Stomach (tissue), 8 donors: ENCODE measurements at regions not wholly inside any gene's neighbourhood (a gene's known extent, or its start where the extent isn't known, plus 50 kb on each side); places are given as distances from the start of the nearest gene placed in this dataset.

Experiments used
- DNase-seq, 2 donors: peaks; one replicate each; pipeline versions ENCODE4 v3.0.0 to v3.0.0-alpha.2; 2013 to 2019
- H3K27ac ChIP-seq, 5 donors: fragments of 200-600 bp in 4 of 5; sonication (generic) in 4 of 5; one replicate each; pipeline ENCODE4 v1.5.1; 2013 to 2019; ENCODE audit warnings: mild to moderate bottlenecking in 1 of 5, moderate library complexity in 1 of 5
- H3K27me3 ChIP-seq, 3 donors: fragments of 200-600 bp; sonication (generic); one replicate each; pipeline ENCODE4 v1.5.1; 2017 to 2019; ENCODE audit warnings: mixed run types in 1 of 3
- H3K36me3 ChIP-seq, 4 donors: fragments of 200-600 bp; sonication (generic); 1 replicate in 3 of 4; 2 replicates in 1 of 4; pipeline ENCODE4 v1.5.1; 2016 to 2019
- H3K4me1 ChIP-seq, 4 donors: fragments of 200-600 bp; sonication (generic); one replicate each; pipeline ENCODE4 v1.5.1; 2016 to 2019
- H3K4me3 ChIP-seq, 4 donors: fragments of 200-600 bp; sonication (generic) in 3 of 4; one replicate each; pipeline ENCODE4 v1.5.1; 2016 to 2019; ENCODE audit warnings: mild to moderate bottlenecking in 1 of 4
- H3K9me3 ChIP-seq, 4 donors: fragments of 200-600 bp; sonication (generic); one replicate each; pipeline ENCODE4 v1.5.1; 2016 to 2019
- EP300 ChIP-seq: sonication (generic); formaldehyde crosslinking; IDR thresholded peaks from one replicate; pipeline ENCODE4 v1.6.1; 2017; ENCODE audit warnings: antibody characterized with exemption
- POLR2A ChIP-seq, 4 donors: fragments of 450-650 bp; IDR thresholded peaks; one replicate each; pipeline ENCODE4 v1.6.1; 2016; ENCODE audit warnings: antibody characterized with exemption in 4 of 4, control low read depth in 2 of 4, mild to moderate bottlenecking in 1 of 4, moderate library complexity in 1 of 4
- POLR2AphosphoS5 ChIP-seq, 3 donors: sonication (generic); formaldehyde crosslinking; IDR thresholded peaks; one replicate each; pipeline ENCODE4 v1.6.1; 2016; ENCODE audit warnings: antibody characterized with exemption in 3 of 3
- WGBS, 5 donors: extraction: QIAGEN DNeasy Blood & Tissue Kit in 3 of 5; methylation state at CpG; one replicate each; pipeline versions ENCODE4 v1.1.5 to v1.1.7; 2013 to 2018; 5-methylcytosine and 5-hydroxymethylcytosine counted together
- intact Hi-C: fragments of 100-400 bp; cut with DNase I; formaldehyde crosslinking; loops from one replicate; pipeline ENCODE4 v1.15.1; 2023; ENCODE audit warnings: low total_unique reads
- TF ChIP-seq, protein P1 (sequence below), 7 experiments: fragments of 450-650 bp in 4 of 7; fragments of 200-600 bp in 3 of 7; sonication (generic) in 3 of 7; IDR thresholded peaks; one replicate each; pipeline ENCODE4 v1.5.1; 2016 to 2019; ENCODE audit warnings: antibody characterized with exemption in 7 of 7, control low read depth in 2 of 7, mild to moderate bottlenecking in 1 of 7
- donor health status: healthy with polysubstance abuse.
- donor health status: Bipolar disorder and iron deficiency.
- donor health status: healthy.

DNA sequence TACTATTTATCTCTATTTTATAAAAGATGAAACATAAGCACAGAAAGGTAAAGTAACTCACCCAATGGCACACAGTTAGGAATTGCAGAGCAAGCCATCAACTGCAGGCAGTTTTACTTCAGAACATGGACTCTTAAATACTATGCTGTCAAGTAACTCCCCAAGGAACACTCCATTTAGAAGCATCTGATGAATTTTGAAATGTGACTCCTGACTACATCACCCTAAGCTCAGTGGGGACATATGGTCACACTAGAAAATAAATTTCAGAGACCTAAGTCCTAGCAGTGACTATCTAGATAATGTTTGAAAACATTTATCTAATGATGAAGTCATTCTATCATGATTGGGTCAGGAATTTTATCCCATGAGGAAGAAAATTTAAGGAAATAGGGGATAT is 272.8 kb upstream of the ARRDC4 start:
- Histone ChIP-seq H3K36me3 (no peaks in the 10 kb centered on the region), H3K9me3 (no peaks in the 10 kb centered on the region), H3K27ac (no peak overlapping the region), H3K27me3 (no peaks in the 10 kb centered on the region), H3K4me1 (no peaks in the 10 kb centered on the region), H3K4me3 (no peak overlapping the region)
- DNase-seq: no peak
- TF ChIP-seq POLR2AphosphoS5 (IDR thresholded peaks at IDR 0.05): no peak
- TF ChIP-seq, protein P1, sequence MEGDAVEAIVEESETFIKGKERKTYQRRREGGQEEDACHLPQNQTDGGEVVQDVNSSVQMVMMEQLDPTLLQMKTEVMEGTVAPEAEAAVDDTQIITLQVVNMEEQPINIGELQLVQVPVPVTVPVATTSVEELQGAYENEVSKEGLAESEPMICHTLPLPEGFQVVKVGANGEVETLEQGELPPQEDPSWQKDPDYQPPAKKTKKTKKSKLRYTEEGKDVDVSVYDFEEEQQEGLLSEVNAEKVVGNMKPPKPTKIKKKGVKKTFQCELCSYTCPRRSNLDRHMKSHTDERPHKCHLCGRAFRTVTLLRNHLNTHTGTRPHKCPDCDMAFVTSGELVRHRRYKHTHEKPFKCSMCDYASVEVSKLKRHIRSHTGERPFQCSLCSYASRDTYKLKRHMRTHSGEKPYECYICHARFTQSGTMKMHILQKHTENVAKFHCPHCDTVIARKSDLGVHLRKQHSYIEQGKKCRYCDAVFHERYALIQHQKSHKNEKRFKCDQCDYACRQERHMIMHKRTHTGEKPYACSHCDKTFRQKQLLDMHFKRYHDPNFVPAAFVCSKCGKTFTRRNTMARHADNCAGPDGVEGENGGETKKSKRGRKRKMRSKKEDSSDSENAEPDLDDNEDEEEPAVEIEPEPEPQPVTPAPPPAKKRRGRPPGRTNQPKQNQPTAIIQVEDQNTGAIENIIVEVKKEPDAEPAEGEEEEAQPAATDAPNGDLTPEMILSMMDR (IDR thresholded peaks at IDR 0.05): no peak
- no peak for TF ChIP-seq POLR2A (IDR thresholded peaks at IDR 0.05)
- TF ChIP-seq EP300: no peak
- intact Hi-C loops: no loop called here

DNA sequence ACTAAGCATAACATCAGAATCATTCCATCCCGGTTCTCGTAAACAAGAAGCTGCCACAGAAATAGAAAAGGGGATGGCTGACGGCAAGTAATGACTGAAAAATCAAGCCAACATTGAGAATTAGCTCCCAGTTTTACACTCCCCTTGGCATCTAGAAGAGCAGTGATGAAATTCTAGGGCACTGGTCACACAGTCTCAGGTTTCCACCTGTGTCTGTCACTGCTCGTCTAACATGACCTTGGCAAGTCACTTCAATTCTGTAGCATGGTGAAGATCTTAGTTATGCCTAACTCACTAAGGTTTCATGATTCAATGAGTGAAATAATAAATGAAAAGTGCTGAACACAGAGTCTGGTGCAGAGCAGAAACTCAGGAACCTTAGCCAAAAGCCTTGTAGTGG is 272.3 kb upstream of the ARRDC4 start:
- WGBS, 5 donors: 76 to 89% (median 84%) methylated on average over 4 of the region's 4 CpGs

DNA sequence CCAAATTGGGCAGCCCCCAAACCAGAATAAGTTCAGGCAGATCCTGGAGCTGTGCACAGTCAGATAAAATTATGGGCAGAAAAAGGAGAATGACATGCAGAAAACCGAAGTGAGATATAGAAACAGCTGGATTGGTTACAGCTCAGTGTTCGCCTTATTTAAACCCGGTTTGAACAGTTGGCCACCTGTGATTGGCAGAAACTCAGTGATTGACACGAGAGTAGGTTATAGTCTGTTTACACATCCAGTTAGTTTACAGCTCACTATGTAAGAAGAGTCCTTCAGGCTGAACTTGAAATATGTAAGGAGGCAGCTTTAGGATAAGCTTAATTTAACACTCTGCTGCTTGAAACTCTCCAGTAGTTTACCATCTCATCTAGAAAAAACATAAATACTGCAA is 271.6 kb upstream of the ARRDC4 start:
- WGBS, 5 donors: 64 to 80% (median 74%) methylated on average over 4 of the region's 4 CpGs
- Histone ChIP-seq H3K4me1 (no peaks in the 10 kb centered on the region), H3K36me3 (no peaks in the 10 kb centered on the region), H3K4me3 (no peak overlapping the region), H3K27me3 (no peaks in the 10 kb centered on the region), H3K27ac (no peak overlapping the region), H3K9me3 (no peaks in the 10 kb centered on the region)
- no peak for DNase-seq
- intact Hi-C loops: no loop called here
- TF ChIP-seq POLR2AphosphoS5 (IDR thresholded peaks at IDR 0.05) (no peak), POLR2A (IDR thresholded peaks at IDR 0.05) (no peak), EP300 (no peak)
- TF ChIP-seq, protein P1 (IDR thresholded peaks at IDR 0.05): no peak

More for the DNA sequence above, 272.3 kb upstream of the ARRDC4 start:
- Histone ChIP-seq H3K36me3 (no peaks in the 10 kb centered on the region), H3K4me1 (no peaks in the 10 kb centered on the region), H3K27me3 (no peaks in the 10 kb centered on the region), H3K9me3 (no peaks in the 10 kb centered on the region), H3K4me3 (no peak overlapping the region), H3K27ac (no peak overlapping the region)
- no peak for DNase-seq
- TF ChIP-seq EP300 (no peak), POLR2AphosphoS5 (IDR thresholded peaks at IDR 0.05) (no peak), POLR2A (IDR thresholded peaks at IDR 0.05) (no peak)
- TF ChIP-seq, protein P1 (IDR thresholded peaks at IDR 0.05): no peak
- intact Hi-C loops: no loop called here

- intact Hi-C loops: no loop called here
- Histone ChIP-seq H3K9me3 (no peaks in the 10 kb centered on the region), H3K27me3 (no peaks in the 10 kb centered on the region), H3K4me1 (no peaks in the 10 kb centered on the region), H3K27ac (no peak overlapping the region), H3K36me3 (no peaks in the 10 kb centered on the region), H3K4me3 (no peak overlapping the region)
- no peak for DNase-seq
- 60 to 74% (median 71%) methylated on average over 3 of the region's 3 CpGs for WGBS, 5 donors
- TF ChIP-seq EP300: no peak
- TF ChIP-seq POLR2A (IDR thresholded peaks at IDR 0.05): no peak
- TF ChIP-seq POLR2AphosphoS5 (IDR thresholded peaks at IDR 0.05): no peak
- TF ChIP-seq, protein P1 (IDR thresholded peaks at IDR 0.05): no peak
Measured at GRCh38 chr15:97691078-97691477, 269.4 kb upstream of the ARRDC4 start.
